Sigmoid colon (tissue), 4 donors: ENCODE measurements at regions not wholly inside any gene's neighbourhood (a gene's known extent, or its start where the extent isn't known, plus 50 kb on each side); places are given as distances from the start of the nearest gene placed in this dataset.

Experiments
- EP300 ChIP-seq, 4 donors: sonication (generic); formaldehyde crosslinking; IDR thresholded peaks; one replicate each; pipeline ENCODE4 v1.6.1; 2017; ENCODE audit warnings: antibody characterized with exemption in 4 of 4
- POLR2A ChIP-seq, 2 donors: fragments of 450-650 bp; IDR thresholded peaks; one replicate each; pipeline ENCODE4 v1.6.1; 2016; ENCODE audit warnings: antibody characterized with exemption in 2 of 2, mild to moderate bottlenecking in 2 of 2, moderate library complexity in 2 of 2
- POLR2AphosphoS5 ChIP-seq, 4 donors: sonication (generic); formaldehyde crosslinking; IDR thresholded peaks; one replicate each; pipeline ENCODE4 v1.6.1; 2017; ENCODE audit warnings: antibody characterized with exemption in 4 of 4
- TF ChIP-seq, protein P1 (sequence below), 4 experiments: fragments of 450-650 bp in 3 of 4; fragments of 200-600 bp in 1 of 4; IDR thresholded peaks; one replicate each; pipeline ENCODE4 v1.5.1; 2016 to 2019; ENCODE audit warnings: antibody characterized with exemption in 4 of 4, mild to moderate bottlenecking in 3 of 4, moderate library complexity in 2 of 4

- TF ChIP-seq, protein P1, sequence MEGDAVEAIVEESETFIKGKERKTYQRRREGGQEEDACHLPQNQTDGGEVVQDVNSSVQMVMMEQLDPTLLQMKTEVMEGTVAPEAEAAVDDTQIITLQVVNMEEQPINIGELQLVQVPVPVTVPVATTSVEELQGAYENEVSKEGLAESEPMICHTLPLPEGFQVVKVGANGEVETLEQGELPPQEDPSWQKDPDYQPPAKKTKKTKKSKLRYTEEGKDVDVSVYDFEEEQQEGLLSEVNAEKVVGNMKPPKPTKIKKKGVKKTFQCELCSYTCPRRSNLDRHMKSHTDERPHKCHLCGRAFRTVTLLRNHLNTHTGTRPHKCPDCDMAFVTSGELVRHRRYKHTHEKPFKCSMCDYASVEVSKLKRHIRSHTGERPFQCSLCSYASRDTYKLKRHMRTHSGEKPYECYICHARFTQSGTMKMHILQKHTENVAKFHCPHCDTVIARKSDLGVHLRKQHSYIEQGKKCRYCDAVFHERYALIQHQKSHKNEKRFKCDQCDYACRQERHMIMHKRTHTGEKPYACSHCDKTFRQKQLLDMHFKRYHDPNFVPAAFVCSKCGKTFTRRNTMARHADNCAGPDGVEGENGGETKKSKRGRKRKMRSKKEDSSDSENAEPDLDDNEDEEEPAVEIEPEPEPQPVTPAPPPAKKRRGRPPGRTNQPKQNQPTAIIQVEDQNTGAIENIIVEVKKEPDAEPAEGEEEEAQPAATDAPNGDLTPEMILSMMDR (IDR thresholded peaks at IDR 0.05), result no peak
- TF ChIP-seq POLR2AphosphoS5 (IDR thresholded peaks at IDR 0.05), result no peak
- TF ChIP-seq POLR2A (IDR thresholded peaks at IDR 0.05), result no peak
- no peak for TF ChIP-seq EP300 (IDR thresholded peaks at IDR 0.05)
Measured at GRCh38 chr1:57968321-57968720, 544.5 kb upstream of the DAB1 start.
